ENCODE measurements at regions not wholly inside any gene's neighbourhood (a gene's known extent, or its start where the extent isn't known, plus 50 kb on each side); places are given as distances from the start of the nearest gene placed in this dataset.

DNA sequence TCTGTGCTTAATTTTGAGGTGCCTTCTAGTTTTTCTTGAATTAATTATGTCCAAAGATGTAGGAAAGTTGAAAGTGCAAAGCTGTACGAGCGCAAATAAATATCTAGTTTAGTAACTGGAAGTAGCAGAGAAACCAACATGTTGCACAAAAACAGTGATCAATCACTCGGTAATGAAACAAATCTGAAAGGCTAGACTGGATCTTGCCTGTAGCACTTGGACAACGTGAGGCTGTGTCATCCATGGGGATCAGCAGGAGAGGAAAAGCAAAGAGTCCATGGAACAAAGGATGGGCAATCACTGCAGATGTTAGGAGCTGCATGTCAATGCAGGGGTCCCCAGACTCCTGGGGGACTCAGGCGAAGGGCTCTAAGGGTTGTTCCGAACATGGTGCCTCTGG, 424.2 kb downstream of the IRX1 start:
- no peak overlapping the region for H3K4me2 ChIP-seq (ENCODE audit: insufficient read depth, low read length)
- H3K4me1 ChIP-seq (ENCODE audit: control insufficient read depth, extremely low read depth, insufficient read depth, low read length) = no peaks in the 10 kb centered on the region
- H3K9me1 ChIP-seq (replicated peaks; ENCODE audit: control insufficient read depth, extremely low read depth, insufficient read depth, low read length) = no peaks in the 10 kb centered on the region
- H3K9ac ChIP-seq (replicated peaks; ENCODE audit: extremely low read depth, insufficient read depth, low read length) = no peak overlapping the region
- H3K79me2 ChIP-seq (ENCODE audit: control insufficient read depth, insufficient read depth, low read length) = no peaks in the 10 kb centered on the region
- no peak overlapping the region for H3K4me3 ChIP-seq (replicated peaks in 1 of 3; ENCODE audit: insufficient read depth in 1 of 3, low read depth in 1 of 3, low read length in 3 of 3)
- no peaks in the 10 kb centered on the region for H3K9me3 ChIP-seq (replicated peaks; ENCODE audit: control insufficient read depth, insufficient read depth, low read length)
- POLR2A ChIA-PET = no interaction called here
- H3K27me3 ChIP-seq (ENCODE audit: control insufficient read depth in 2 of 2, insufficient read depth in 2 of 2, low read length in 2 of 2) = no peaks in the 10 kb centered on the region
- dilution Hi-C loops (cut with MboI; ENCODE audit: extremely low pct_ligation_motif_present, low sequenced_read_pairs) (no loop called here), intact Hi-C loops (cut with micrococcal nuclease) (no loop called here)
- H3K36me3 ChIP-seq (ENCODE audit: control insufficient read depth in 2 of 2, extremely low read depth in 1 of 2, insufficient read depth in 2 of 2, low read length in 2 of 2) = no peaks in the 10 kb centered on the region
- CTCF ChIA-PET = no interaction called here
- FAIRE-seq = no peak
- H2AFZ ChIP-seq (ENCODE audit: low read depth, low read length) = no peak overlapping the region
- no peaks in the 10 kb centered on the region for H4K20me1 ChIP-seq (replicated peaks; ENCODE audit: control insufficient read depth, extremely low read depth, insufficient read depth, low read length)
- DNase-seq (ENCODE audit: low read depth, low spot score) = no peak
- TF ChIP-seq, protein P1, sequence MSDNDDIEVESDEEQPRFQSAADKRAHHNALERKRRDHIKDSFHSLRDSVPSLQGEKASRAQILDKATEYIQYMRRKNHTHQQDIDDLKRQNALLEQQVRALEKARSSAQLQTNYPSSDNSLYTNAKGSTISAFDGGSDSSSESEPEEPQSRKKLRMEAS (IDR thresholded peaks at IDR 0.05; ENCODE audit: insufficient read depth, insufficient read length) = no peak
- TF ChIP-seq MYC (IDR thresholded peaks at IDR 0.05; ENCODE audit: low read depth, low read length) = no peak
- TF ChIP-seq POLR2AphosphoS5 (IDR thresholded peaks at IDR 0.05; ENCODE audit: insufficient read depth, low read depth, low read length) = no peak
- TF ChIP-seq, protein P2, sequence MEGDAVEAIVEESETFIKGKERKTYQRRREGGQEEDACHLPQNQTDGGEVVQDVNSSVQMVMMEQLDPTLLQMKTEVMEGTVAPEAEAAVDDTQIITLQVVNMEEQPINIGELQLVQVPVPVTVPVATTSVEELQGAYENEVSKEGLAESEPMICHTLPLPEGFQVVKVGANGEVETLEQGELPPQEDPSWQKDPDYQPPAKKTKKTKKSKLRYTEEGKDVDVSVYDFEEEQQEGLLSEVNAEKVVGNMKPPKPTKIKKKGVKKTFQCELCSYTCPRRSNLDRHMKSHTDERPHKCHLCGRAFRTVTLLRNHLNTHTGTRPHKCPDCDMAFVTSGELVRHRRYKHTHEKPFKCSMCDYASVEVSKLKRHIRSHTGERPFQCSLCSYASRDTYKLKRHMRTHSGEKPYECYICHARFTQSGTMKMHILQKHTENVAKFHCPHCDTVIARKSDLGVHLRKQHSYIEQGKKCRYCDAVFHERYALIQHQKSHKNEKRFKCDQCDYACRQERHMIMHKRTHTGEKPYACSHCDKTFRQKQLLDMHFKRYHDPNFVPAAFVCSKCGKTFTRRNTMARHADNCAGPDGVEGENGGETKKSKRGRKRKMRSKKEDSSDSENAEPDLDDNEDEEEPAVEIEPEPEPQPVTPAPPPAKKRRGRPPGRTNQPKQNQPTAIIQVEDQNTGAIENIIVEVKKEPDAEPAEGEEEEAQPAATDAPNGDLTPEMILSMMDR (IDR thresholded peaks at IDR 0.05; ENCODE audit: extremely low read depth in 1 of 2, insufficient read depth in 1 of 2, low read depth in 1 of 2, low read length in 2 of 2) = no peak
- TF ChIP-seq JUN (IDR thresholded peaks at IDR 0.05; ENCODE audit: borderline replicate concordance, insufficient read depth, insufficient read length, low read depth) = no peak
- TF ChIP-seq GATA2 (IDR thresholded peaks at IDR 0.05; ENCODE audit: insufficient read depth, insufficient read length, low read depth, low read length) = no peak
- TF ChIP-seq POLR2A (IDR thresholded peaks at IDR 0.05; ENCODE audit: low read depth, low read length) = no peak
- no peak for TF ChIP-seq EZH2 (IDR thresholded peaks at IDR 0.05; ENCODE audit: borderline replicate concordance, low read depth, low read length, severe bottlenecking)
- no peak for TF ChIP-seq FOS (IDR thresholded peaks at IDR 0.05; ENCODE audit: borderline replicate concordance, insufficient read depth, low read length)
- no TSS peak for BruUV-seq (replicated peaks)
- H3K27ac ChIP-seq (ENCODE audit: insufficient read depth, low read depth, low read length) = no peak overlapping the region
